Fibroblast of skin of right biceps (primary cell): ENCODE measurements at regions not wholly inside any gene's neighbourhood (a gene's known extent, or its start where the extent isn't known, plus 50 kb on each side); places are given as distances from the start of the nearest gene placed in this dataset.

Source experiments
- DNase-seq: peaks from one replicate; pipeline ENCODE4 v3.0.0-alpha.2; 2013

DNA sequence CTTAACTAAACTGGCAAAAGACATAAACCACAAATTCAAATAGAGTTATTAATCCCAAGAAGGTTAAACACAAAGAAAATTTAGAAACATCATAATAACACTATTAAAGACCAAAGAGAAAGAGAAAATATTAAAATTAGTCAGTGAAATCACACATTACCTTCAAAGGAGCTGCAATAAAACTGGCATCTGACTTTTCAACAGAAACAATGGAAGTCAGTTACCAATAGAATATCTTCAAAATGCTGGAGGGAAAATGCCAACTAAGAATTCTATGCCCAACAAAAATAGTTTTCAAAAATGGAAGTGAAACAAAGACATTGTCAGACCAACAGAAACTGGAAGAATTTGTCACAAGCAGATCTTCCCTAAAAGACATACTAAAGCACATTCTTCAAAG lies 68.7 kb upstream of the RNF7 start:
- DNase-seq: no peak

DNA sequence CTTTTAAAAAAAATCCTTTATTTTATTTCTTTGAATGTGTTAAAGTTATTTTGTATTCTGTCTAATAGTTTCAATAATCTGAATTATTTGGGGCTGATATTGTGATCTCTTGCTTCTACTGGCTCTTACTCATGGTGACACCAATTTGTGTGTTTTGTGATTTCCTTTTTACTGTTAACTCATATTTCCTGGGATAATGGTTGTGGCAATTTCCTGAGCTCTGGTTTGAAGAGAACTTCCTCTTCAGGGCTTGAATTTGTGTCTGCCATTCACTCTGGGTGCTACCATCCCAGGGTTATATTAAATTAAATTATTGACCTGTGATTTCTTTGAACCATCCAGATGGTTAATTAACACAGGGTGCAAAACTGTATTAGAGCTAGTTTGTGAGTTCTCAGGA lies 60.4 kb upstream of the RNF7 start:
- no peak for DNase-seq

DNA sequence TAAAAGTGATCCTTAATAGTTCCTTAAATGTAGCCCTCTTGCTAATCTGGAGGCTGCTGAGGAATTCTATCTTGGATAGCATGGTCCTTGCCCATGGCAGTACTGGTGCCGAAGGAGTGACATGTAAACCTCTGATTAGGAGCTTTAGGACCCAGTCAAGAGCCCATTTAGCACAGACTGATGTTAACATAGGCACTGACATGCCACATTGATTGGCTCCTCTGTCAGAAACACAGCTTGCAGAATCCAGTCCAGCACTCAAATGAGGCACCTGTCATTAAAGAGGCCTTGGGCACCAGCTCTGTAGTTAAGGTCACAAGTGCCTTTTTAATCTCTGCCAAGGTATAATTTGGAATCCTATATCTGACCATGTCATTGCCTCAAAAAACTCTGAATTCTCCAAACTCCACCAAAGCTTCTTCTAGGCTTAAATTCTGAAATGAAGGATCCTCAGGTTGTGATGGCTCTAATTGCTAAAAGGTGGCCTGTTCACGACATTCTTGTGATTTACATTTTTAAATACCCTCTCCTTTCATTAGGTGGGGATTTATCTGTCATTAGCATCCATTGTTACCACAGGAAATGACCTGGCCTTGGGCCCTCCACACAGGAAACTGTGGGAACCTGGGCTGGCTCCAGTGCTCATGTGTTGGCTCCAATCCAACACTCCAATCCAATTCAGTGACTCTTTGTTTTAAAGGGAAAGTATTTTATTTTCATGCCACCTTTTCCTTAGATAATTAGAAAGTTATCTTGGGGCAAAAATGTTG lies 57.3 kb upstream of the RNF7 start:
- peak; percentile 78 for DNase-seq

DNA sequence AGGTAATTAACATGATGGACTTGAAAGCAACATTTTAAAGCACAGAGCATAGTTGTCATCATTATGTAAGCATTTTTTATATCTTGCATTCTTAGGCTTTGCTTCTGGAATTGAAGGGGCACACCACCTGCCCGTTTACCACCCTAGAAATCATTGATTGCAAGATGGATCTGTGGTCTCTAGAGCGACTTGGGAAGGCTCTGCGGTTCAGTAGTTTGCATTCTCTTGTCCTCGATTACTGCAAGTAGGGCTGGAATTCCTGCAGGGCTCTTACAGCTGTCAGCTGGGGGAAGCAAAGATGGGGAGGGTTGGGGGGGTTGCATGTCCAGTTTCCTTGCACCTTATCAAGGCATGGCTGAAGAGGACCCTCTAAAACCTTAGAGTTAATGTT lies 56.7 kb upstream of the RNF7 start:
- no peak for DNase-seq

DNA sequence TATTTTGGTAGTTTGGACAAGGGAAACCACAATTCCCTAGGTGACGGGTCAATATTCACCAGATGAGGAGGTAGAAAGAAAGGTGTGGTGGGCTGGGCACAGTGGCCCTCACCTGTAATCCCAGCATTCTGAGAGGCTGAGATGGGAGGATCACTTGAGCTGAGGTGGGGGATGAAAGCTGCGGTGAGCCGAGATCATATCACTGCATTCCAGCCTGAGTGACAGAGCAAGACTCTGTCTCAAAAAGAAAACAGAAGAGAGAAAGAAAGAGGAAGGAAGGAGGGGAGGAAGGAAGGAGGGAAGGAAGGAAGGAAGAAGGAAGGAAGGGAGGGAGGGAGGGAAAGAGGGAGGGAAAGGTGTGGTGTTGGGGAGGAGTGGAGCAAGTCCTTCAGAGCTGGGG lies 56.1 kb upstream of the RNF7 start:
- DNase-seq: no peak

DNA sequence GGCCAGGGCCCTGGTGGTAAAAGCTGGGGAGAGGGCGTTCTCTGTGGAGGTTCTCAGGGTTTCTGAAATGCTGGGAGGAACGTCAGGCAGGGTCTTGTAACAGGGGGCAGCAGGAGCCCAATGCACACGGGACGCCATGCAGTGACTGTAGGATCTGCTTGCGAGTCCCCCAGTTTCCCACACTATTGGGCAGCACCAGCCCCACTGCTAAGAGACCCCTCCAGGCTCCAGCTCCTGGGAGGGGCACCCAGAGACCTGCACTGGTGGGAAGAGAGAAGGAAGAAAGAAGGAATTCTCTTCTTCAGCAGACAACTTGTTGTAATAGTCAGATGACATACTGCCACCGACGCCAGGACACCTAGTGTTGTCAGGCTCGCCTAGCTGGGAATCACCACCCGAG lies 55.2 kb upstream of the RNF7 start:
- DNase-seq: no peak

DNA sequence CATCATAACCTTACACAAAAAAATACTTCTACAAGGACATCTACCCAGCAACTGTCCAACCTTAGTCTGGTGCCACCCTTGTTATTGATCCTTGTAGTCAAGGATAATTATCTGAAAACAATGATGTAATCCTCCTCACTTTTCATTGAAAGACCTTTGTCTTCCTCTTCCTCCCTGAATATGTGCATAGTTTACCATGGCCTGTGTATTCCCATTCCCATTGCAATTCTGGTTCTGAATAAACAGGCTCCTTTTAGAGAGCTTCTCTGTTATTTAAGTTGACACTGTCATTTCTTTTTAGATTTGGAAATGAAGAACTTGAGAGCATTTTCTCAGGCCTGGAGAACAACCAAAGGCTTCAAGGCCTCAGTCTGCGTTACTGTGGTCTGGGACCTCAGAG lies 53.3 kb upstream of the RNF7 start:
- no peak for DNase-seq

DNA sequence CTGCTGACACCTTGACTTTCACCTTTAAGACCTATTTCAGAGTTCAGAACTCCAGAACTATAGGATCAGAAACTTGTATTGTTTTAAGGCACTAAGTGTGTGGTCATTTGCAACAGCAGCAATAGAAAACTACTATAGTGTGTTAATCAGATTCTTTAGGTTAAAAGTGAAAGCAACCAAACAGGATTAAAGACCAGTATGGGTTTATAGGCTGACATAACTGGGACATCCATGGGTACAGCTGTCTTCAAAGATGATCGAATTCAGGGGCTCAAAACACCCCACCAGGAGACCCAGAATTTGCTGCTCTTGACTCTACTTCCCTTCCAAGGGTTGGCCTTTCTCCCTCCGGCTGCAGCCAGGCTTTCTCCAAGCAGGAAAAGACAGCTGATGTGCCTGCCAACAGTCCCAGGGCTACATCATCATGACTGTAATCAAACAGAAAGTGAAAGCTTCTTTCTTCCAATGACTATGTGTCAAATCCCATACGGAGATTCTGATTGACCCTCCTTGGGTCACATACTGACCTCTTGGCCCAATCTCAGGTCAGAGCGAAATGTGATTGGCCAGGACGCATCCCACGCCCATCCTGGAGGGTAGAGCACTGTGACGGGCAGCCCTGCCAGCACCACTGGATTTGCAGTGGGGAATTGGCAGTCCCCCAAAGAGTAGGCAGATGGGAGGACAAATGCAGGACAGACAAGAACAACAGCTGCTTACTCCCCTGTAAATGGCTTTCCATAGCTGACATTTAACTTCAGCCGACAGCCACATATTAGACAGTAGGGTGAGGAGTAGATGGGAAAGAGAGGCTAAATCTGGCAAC lies 51.4 kb upstream of the RNF7 start:
- peak; percentile 43 for DNase-seq
